BJ (cell line): ENCODE measurements at regions not wholly inside any gene's neighbourhood (a gene's known extent, or its start where the extent isn't known, plus 50 kb on each side); places are given as distances from the start of the nearest gene placed in this dataset.

ENCODE experiments used
- CTCF ChIA-PET: fragments of 350-600 bp; formaldehyde crosslinking; extraction: SDS; loops from one replicate; lab custom pipeline; 2021; ENCODE audit warnings: antibody characterized with exemption, inconsistent platforms; lab: Yijun Ruan, JAX
- POLR2A ChIA-PET: fragments of 300-600 bp; sonication (Branson Sonifier 250); formaldehyde crosslinking; extraction: SDS; loops from one replicate; lab custom pipeline; 2021; ENCODE audit warnings: antibody characterized with exemption; lab: Charles Lee
- DNase-seq: peaks from one replicate; pipeline ENCODE4 v3.0.0-alpha.2; 2011; ENCODE audit warnings: low read depth
- H3K27me3 ChIP-seq: 2 replicates; pipeline ENCODE4 v1.6.0; 2011; ENCODE audit warnings: low read length; ENCODE audit not compliant: control insufficient read depth, insufficient read depth
- H3K36me3 ChIP-seq: 2 replicates; pipeline ENCODE4 v1.5.1; 2011; ENCODE audit warnings: low read length; ENCODE audit not compliant: control insufficient read depth, insufficient read depth
- H3K4me3 ChIP-seq: 2 replicates; pipeline ENCODE4 v1.5.1; 2011; ENCODE audit warnings: low read depth, mild to moderate bottlenecking, control low read depth, low read length
- TF ChIP-seq, protein P1 (sequence below): IDR thresholded peaks from 2 replicates; pipeline ENCODE4 v1.5.1; 2011; ENCODE audit warnings: low read depth, mild to moderate bottlenecking, control low read depth, inconsistent platforms, low read length, moderate library complexity; ENCODE audit not compliant: insufficient read depth

DNA sequence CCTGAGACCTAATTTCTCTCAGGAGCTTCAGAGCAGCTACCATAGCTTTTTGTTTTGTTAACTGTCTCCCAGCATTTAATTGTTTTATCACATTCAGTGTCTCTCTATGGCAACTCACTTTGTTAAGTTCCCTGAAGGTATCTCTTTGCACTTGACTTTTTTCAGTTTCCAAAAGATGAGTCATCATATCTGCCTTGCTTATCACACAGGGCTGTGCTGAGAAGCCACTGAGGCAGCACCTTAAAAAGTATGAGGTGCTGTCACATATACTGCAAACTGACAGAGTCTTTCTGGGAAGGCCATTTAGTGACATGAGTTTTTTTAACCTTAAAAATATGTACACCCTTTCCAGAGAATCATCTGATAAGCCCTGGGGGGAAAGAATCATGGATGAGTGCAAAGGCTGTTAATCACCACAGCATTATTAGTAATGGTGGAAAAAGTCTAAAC, 56.8 kb downstream of the PPP1R3C start:
- Histone ChIP-seq H3K4me3 (no peak overlapping the region), H3K27me3 (no peaks in the 10 kb centered on the region), H3K36me3 (no peaks in the 10 kb centered on the region)
- TF ChIP-seq, protein P1, sequence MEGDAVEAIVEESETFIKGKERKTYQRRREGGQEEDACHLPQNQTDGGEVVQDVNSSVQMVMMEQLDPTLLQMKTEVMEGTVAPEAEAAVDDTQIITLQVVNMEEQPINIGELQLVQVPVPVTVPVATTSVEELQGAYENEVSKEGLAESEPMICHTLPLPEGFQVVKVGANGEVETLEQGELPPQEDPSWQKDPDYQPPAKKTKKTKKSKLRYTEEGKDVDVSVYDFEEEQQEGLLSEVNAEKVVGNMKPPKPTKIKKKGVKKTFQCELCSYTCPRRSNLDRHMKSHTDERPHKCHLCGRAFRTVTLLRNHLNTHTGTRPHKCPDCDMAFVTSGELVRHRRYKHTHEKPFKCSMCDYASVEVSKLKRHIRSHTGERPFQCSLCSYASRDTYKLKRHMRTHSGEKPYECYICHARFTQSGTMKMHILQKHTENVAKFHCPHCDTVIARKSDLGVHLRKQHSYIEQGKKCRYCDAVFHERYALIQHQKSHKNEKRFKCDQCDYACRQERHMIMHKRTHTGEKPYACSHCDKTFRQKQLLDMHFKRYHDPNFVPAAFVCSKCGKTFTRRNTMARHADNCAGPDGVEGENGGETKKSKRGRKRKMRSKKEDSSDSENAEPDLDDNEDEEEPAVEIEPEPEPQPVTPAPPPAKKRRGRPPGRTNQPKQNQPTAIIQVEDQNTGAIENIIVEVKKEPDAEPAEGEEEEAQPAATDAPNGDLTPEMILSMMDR: no peak
- CTCF ChIA-PET: interaction anchor here (0.8 kb wide), 1 partner anchor 118 kb away, joined by 3 read pairs; no protein-coding TSS in a partner anchor
- POLR2A ChIA-PET: no interaction called here
- no peak for DNase-seq

GRCh38 chr10:91575044-91575610, 57.7 kb downstream of the PPP1R3C start:
- H3K27me3 ChIP-seq: no peaks in the 10 kb centered on the region
- no peaks in the 10 kb centered on the region for H3K36me3 ChIP-seq
- ChIA-PET POLR2A (no interaction called here), CTCF (no interaction called here)
- TF ChIP-seq, protein P1: no peak
- DNase-seq: no peak
- no peak overlapping the region for H3K4me3 ChIP-seq

- TF ChIP-seq, protein P1: no peak
- CTCF ChIA-PET: interaction anchor here (0.6 to 1.5 kb wide), 2 partner anchors 11 to 14 kb away, joined by 3 to 6 read pairs; no protein-coding TSS in a partner anchor
- no peak overlapping the region for H3K4me3 ChIP-seq
- no peaks in the 10 kb centered on the region for H3K27me3 ChIP-seq
- no peak for DNase-seq
- POLR2A ChIA-PET: interaction anchor here (0.5 kb wide), 1 partner anchor 58 kb away, joined by 3 read pairs; no protein-coding TSS in a partner anchor
- no peaks in the 10 kb centered on the region for H3K36me3 ChIP-seq
Observed at GRCh38 chr10:91574236-91574635, 58.6 kb downstream of the PPP1R3C start.

GRCh38 chr10:91573320-91573719, 59.6 kb downstream of the PPP1R3C start:
- H3K36me3 ChIP-seq: no peaks in the 10 kb centered on the region
- no peaks in the 10 kb centered on the region for H3K27me3 ChIP-seq
- POLR2A ChIA-PET: interaction anchor here (0.5 kb wide), 1 partner anchor 411 kb away, joined by 10 read pairs; no protein-coding TSS in a partner anchor
- CTCF ChIA-PET: interaction anchor here (0.8 to 1.5 kb wide), 2 partner anchors 15 to 21 kb away, joined by 4 to 6 read pairs; no protein-coding TSS in a partner anchor
- DNase-seq: no peak
- TF ChIP-seq, protein P1: no peak
- H3K4me3 ChIP-seq: no peak overlapping the region

GRCh38 chr10:91571671-91572070, 61.2 kb downstream of the PPP1R3C start:
- no peaks in the 10 kb centered on the region for H3K27me3 ChIP-seq
- POLR2A ChIA-PET: interaction anchor here (0.6 kb wide), 1 partner anchor 8 kb away, joined by 3 read pairs; no protein-coding TSS in a partner anchor
- CTCF ChIA-PET: no interaction called here
- no peaks in the 10 kb centered on the region for H3K36me3 ChIP-seq
- no peak for DNase-seq
- H3K4me3 ChIP-seq: no peak overlapping the region
- TF ChIP-seq, protein P1: no peak
